Esophagus muscularis mucosa (tissue), 4 donors: ENCODE measurements at regions not wholly inside any gene's neighbourhood (a gene's known extent, or its start where the extent isn't known, plus 50 kb on each side); places are given as distances from the start of the nearest gene placed in this dataset.
A peak's percentile ranks its signal among the peaks of the same experiment; 100 is the strongest.

ENCODE experiments used
- DNase-seq: peaks from one replicate; pipeline ENCODE4 v3.0.0-alpha.2; 2017; ENCODE audit errors: extremely low spot score
- H3K27ac ChIP-seq, 4 donors: fragments of 200-600 bp; sonication (generic); replicated peaks in 1 of 4; 1 replicate in 3 of 4; 2 replicates in 1 of 4; pipeline ENCODE4 v1.5.1; 2016 to 2019; ENCODE audit warnings: mild to moderate bottlenecking in 1 of 4
- H3K27me3 ChIP-seq, 4 donors: fragments of 200-600 bp; sonication (generic); one replicate each; pipeline versions ENCODE4 v1.5.1 to v1.6.0; 2016 to 2019
- H3K36me3 ChIP-seq, 4 donors: fragments of 200-600 bp; sonication (generic); one replicate each; pipeline ENCODE4 v1.5.1; 2016 to 2019
- H3K4me1 ChIP-seq, 4 donors: fragments of 200-600 bp; sonication (generic); one replicate each; pipeline ENCODE4 v1.5.1; 2016 to 2019
- H3K4me3 ChIP-seq, 4 donors: fragments of 200-600 bp; sonication (generic); 1 replicate in 2 of 4; 2 replicates in 2 of 4; pipeline ENCODE4 v1.5.1; 2016 to 2019; ENCODE audit warnings: mild to moderate bottlenecking in 4 of 4, moderate library complexity in 1 of 4
- H3K9me3 ChIP-seq, 4 donors: fragments of 200-600 bp; sonication (generic); 1 replicate in 3 of 4; 2 replicates in 1 of 4; pipeline ENCODE4 v1.5.1; 2016 to 2019
- CTCF ChIP-seq, 3 experiments: fragments of 200-600 bp in 2 of 3; fragments of 450-650 bp in 1 of 3; sonication (generic) in 2 of 3; IDR thresholded peaks; one replicate each; pipeline ENCODE4 v1.5.1; 2017 to 2019; ENCODE audit warnings: antibody characterized with exemption in 3 of 3, mild to moderate bottlenecking in 2 of 3, moderate library complexity in 1 of 3
- EP300 ChIP-seq: sonication (generic); formaldehyde crosslinking; IDR thresholded peaks from one replicate; pipeline ENCODE4 v1.6.1; 2017; ENCODE audit warnings: antibody characterized with exemption
- POLR2A ChIP-seq: fragments of 450-650 bp; IDR thresholded peaks from one replicate; pipeline ENCODE4 v1.6.1; 2017; ENCODE audit warnings: antibody characterized with exemption, moderate library complexity, mild to moderate bottlenecking, low read depth
- POLR2AphosphoS5 ChIP-seq, 2 donors: sonication (generic); formaldehyde crosslinking; IDR thresholded peaks; one replicate each; pipeline ENCODE4 v1.6.1; 2017; ENCODE audit warnings: antibody characterized with exemption in 2 of 2
- WGBS: methylation state at CpG from one replicate; pipeline ENCODE4 v1.1.5; 2018; 5-methylcytosine and 5-hydroxymethylcytosine counted together
- intact Hi-C: fragments of 100-400 bp; cut with DNase I; formaldehyde crosslinking; loops from one replicate; pipeline ENCODE4 v1.15.1; 2023

- intact Hi-C loops = no loop called here
- TF ChIP-seq POLR2A (no peak), CTCF (IDR thresholded peaks at IDR 0.05) (no peak), POLR2AphosphoS5 (IDR thresholded peaks at IDR 0.05) (no peak), EP300 (no peak)
- Histone ChIP-seq H3K27ac (no peak overlapping the region), H3K27me3 (no peaks in the 10 kb centered on the region), H3K36me3 (no peaks in the 10 kb centered on the region), H3K4me3 (no peak overlapping the region), H3K9me3 (no peaks in the 10 kb centered on the region), H3K4me1 (no peaks in the 10 kb centered on the region)
- peak; percentile 83 for DNase-seq
- WGBS = 93% methylated on average over 2 of the region's 2 CpGs
Measured at GRCh38 chr5:152070591-152070990, 145.9 kb upstream of the GLRA1 start.

- no peak overlapping the region for H3K27ac ChIP-seq
- DNase-seq = peak; percentile 74
- TF ChIP-seq EP300 (no peak), POLR2A (no peak), CTCF (IDR thresholded peaks at IDR 0.05) (no peak), POLR2AphosphoS5 (IDR thresholded peaks at IDR 0.05) (no peak)
- no peak overlapping the region for H3K4me3 ChIP-seq
- intact Hi-C loops = no loop called here
- no peaks in the 10 kb centered on the region for H3K36me3 ChIP-seq
- H3K27me3 ChIP-seq = no peaks in the 10 kb centered on the region
- 72% methylated on average over 3 of the region's 3 CpGs for whole genome bisulfite sequencing
- H3K9me3 ChIP-seq = no peaks in the 10 kb centered on the region
- H3K4me1 ChIP-seq = no peaks in the 10 kb centered on the region
Measured at GRCh38 chr5:152066784-152067183, 142.1 kb upstream of the GLRA1 start.

GRCh38 chr5:152063004-152063403 is 138.4 kb upstream of the GLRA1 start:
- TF ChIP-seq CTCF (IDR thresholded peaks at IDR 0.05) (no peak), POLR2AphosphoS5 (IDR thresholded peaks at IDR 0.05) (no peak), POLR2A (no peak), EP300 (no peak)
- 92% methylated on average over 1 of the region's 1 CpG for WGBS
- Histone ChIP-seq H3K4me3 (no peak overlapping the region), H3K27ac (no peak overlapping the region), H3K9me3 (no peaks in the 10 kb centered on the region), H3K27me3 (no peaks in the 10 kb centered on the region), H3K36me3 (no peaks in the 10 kb centered on the region), H3K4me1 (no peaks in the 10 kb centered on the region)
- peak; percentile 14 for DNase-seq
- intact Hi-C loops = no loop called here

- H3K36me3 ChIP-seq = no peaks in the 10 kb centered on the region
- H3K4me1 ChIP-seq = peaks cover 0 to 2% (median 0%) of the 10 kb centered on the region in 4 donors
- no peak overlapping the region for H3K27ac ChIP-seq
- DNase-seq = no peak
- WGBS = 85% methylated on average over 2 of the region's 2 CpGs
- TF ChIP-seq EP300 (no peak), POLR2A (no peak), CTCF (IDR thresholded peaks at IDR 0.05) (no peak), POLR2AphosphoS5 (IDR thresholded peaks at IDR 0.05) (no peak)
- no peaks in the 10 kb centered on the region for H3K27me3 ChIP-seq
- H3K9me3 ChIP-seq = no peaks in the 10 kb centered on the region
- no peak overlapping the region for H3K4me3 ChIP-seq
- intact Hi-C loops = no loop called here
Measured at GRCh38 chr5:152061095-152061494, 136.4 kb upstream of the GLRA1 start.

GRCh38 chr5:152058267-152058666 is 133.6 kb upstream of the GLRA1 start:
- Histone ChIP-seq H3K27ac (no peak overlapping the region), H3K9me3 (no peaks in the 10 kb centered on the region), H3K36me3 (no peaks in the 10 kb centered on the region), H3K4me1 (peaks cover 0 to 4% (median 0%) of the 10 kb centered on the region in 4 donors), H3K27me3 (no peaks in the 10 kb centered on the region), H3K4me3 (no peak overlapping the region)
- 96% methylated on average over 6 of the region's 6 CpGs for WGBS
- intact Hi-C loops = no loop called here
- TF ChIP-seq POLR2AphosphoS5 (IDR thresholded peaks at IDR 0.05) = no peak
- no peak for TF ChIP-seq POLR2A
- TF ChIP-seq CTCF (IDR thresholded peaks at IDR 0.05) = no peak
- TF ChIP-seq EP300 = no peak
- no peak for DNase-seq
